B cell (primary cell): ENCODE measurements at regions not wholly inside any gene's neighbourhood (a gene's known extent, or its start where the extent isn't known, plus 50 kb on each side); places are given as distances from the start of the nearest gene placed in this dataset.

ENCODE experiments used
- ATAC-seq: fragments of 200-7000 bp; cut with Tn5 transposase; one replicate; pipeline ENCODE4 v1.10.0; 2021; ENCODE audit warnings: low read depth, mild to moderate bottlenecking, moderate number of reproducible peaks, moderate library complexity
- CTCF ChIA-PET: fragments of 350-600 bp; sonication (Branson Sonifier 250); formaldehyde crosslinking; loops from one replicate; lab custom pipeline; 2021; ENCODE audit warnings: antibody characterized with exemption, inconsistent platforms; lab: Charles Lee
- POLR2A ChIA-PET: fragments of 350-600 bp; sonication (Branson Sonifier 250); formaldehyde crosslinking; loops from one replicate; lab custom pipeline; 2021; ENCODE audit warnings: antibody characterized with exemption; lab: Charles Lee
- DNase-seq: peaks from one replicate; pipeline ENCODE4 v3.0.0; 2013
- H2AFZ ChIP-seq: 2 replicates; pipeline ENCODE4 v1.6.1; 2012; ENCODE audit warnings: mild to moderate bottlenecking, low read depth, low read length; ENCODE audit not compliant: insufficient read depth, poor library complexity, severe bottlenecking
- H3K27ac ChIP-seq, 2 donors: 1 replicate in 1 of 2; 2 replicates in 1 of 2; pipeline ENCODE4 v1.5.1; 2012 to 2013; ENCODE audit warnings: low read length in 2 of 2, mild to moderate bottlenecking in 2 of 2, moderate library complexity in 1 of 2
- H3K27me3 ChIP-seq, 4 experiments: fragments of 200-600 bp in 1 of 4; sonication (generic) in 1 of 4; replicated peaks in 1 of 4; 1 replicate in 2 of 4; 2 replicates in 2 of 4; pipeline versions ENCODE4 v1.6.1 to v1.7.0; 2013 to 2016; ENCODE audit warnings: low read length in 3 of 4, mild to moderate bottlenecking in 2 of 4, mixed read lengths in 1 of 4, moderate library complexity in 1 of 4; ENCODE audit not compliant: insufficient read depth in 4 of 4, control insufficient read depth in 3 of 4; ENCODE audit errors: control extremely low read depth in 1 of 4
- H3K36me3 ChIP-seq, 2 experiments: replicated peaks in 1 of 2; 1 replicate in 1 of 2; 2 replicates in 1 of 2; pipeline versions ENCODE4 v1.6.1 to v1.7.1; 2013; ENCODE audit warnings: low read length in 1 of 2; ENCODE audit not compliant: insufficient read depth in 2 of 2, control insufficient read depth in 1 of 2; ENCODE audit errors: control extremely low read depth in 1 of 2, extremely low read depth in 1 of 2
- H3K4me1 ChIP-seq, 2 donors: fragments of 200-600 bp in 1 of 2; sonication (generic) in 1 of 2; 1 replicate in 1 of 2; 2 replicates in 1 of 2; pipeline versions ENCODE4 v1.5.1 to v1.6.1; 2013 to 2017; ENCODE audit warnings: low read length in 2 of 2; ENCODE audit not compliant: control insufficient read depth in 2 of 2, insufficient read depth in 2 of 2
- H3K4me2 ChIP-seq: replicated peaks from 2 replicates; pipeline ENCODE3; 2012; ENCODE audit warnings: mild to moderate bottlenecking, low read depth, low read length; ENCODE audit not compliant: poor library complexity, severe bottlenecking
- H3K4me3 ChIP-seq, 5 experiments: fragments of 200-600 bp in 1 of 5; sonication (generic) in 1 of 5; 1 replicate in 3 of 5; 2 replicates in 2 of 5; pipeline versions ENCODE4 v1.5.1 to v1.7.0; 2011 to 2016; ENCODE audit warnings: low read length in 4 of 5, mild to moderate bottlenecking in 4 of 5, low read depth in 2 of 5, control low read depth in 1 of 5, moderate library complexity in 1 of 5; ENCODE audit not compliant: insufficient read depth in 1 of 5; ENCODE audit errors: control extremely low read depth in 1 of 5, extremely low read depth in 1 of 5
- H3K79me2 ChIP-seq: fragments of 200-600 bp; sonication (generic); one replicate; pipeline ENCODE4 v1.6.0; 2016; ENCODE audit warnings: low read length; ENCODE audit not compliant: control insufficient read depth, insufficient read depth
- H3K9ac ChIP-seq: fragments of 200-600 bp; sonication (generic); 2 replicates; pipeline ENCODE4 v1.6.1; 2017; ENCODE audit warnings: mild to moderate bottlenecking, low read length, moderate library complexity
- H3K9me3 ChIP-seq, 3 donors: one replicate each; pipeline versions ENCODE4 v1.6.1 to v1.7.1; 2013; ENCODE audit warnings: low read length in 2 of 3; ENCODE audit not compliant: control insufficient read depth in 2 of 3, insufficient read depth in 1 of 3; ENCODE audit errors: control extremely low read depth in 1 of 3
- H4K20me1 ChIP-seq: 2 replicates; pipeline ENCODE4 v1.6.0; 2012; ENCODE audit warnings: mild to moderate bottlenecking, low read length; ENCODE audit not compliant: insufficient read depth, control insufficient read depth, poor library complexity, severe bottlenecking
- H3K27ac Mint-ChIP-seq: one replicate; pipeline ENCODE4 v1.8.0; 2021; ENCODE audit warnings: mixed read lengths
- H3K27me3 Mint-ChIP-seq: one replicate; pipeline ENCODE4 v1.8.0; 2021; ENCODE audit warnings: mixed read lengths
- H3K4me1 Mint-ChIP-seq: one replicate; pipeline ENCODE4 v1.8.0; 2021; ENCODE audit warnings: mixed read lengths
- H3K4me3 Mint-ChIP-seq: one replicate; pipeline ENCODE4 v1.8.0; 2021; ENCODE audit warnings: mixed read lengths
- H3K9me3 Mint-ChIP-seq: one replicate; pipeline ENCODE4 v1.8.0; 2022; ENCODE audit warnings: mixed read lengths; ENCODE audit not compliant: insufficient read depth
- EZH2 ChIP-seq: IDR thresholded peaks from 2 replicates; pipeline ENCODE4 v1.6.1; 2012; ENCODE audit warnings: borderline replicate concordance, low read depth, mild to moderate bottlenecking, moderate library complexity, low read length; ENCODE audit not compliant: insufficient read depth, poor library complexity, severe bottlenecking
- WGBS: methylation state at CpG from one replicate; pipeline ENCODE4 v1.1.5; 2013; ENCODE audit warnings: missing lambda C conversion rate; ENCODE audit not compliant: insufficient coverage; 5-methylcytosine and 5-hydroxymethylcytosine counted together
- intact Hi-C: fragments of 100-400 bp; cut with micrococcal nuclease; formaldehyde crosslinking; loops from one replicate; pipeline ENCODE4 v1.10.0; 2022
- TF ChIP-seq, protein P1 (sequence below): fragments of 200-600 bp; IDR thresholded peaks from one replicate; pipeline ENCODE4 v1.8.0; 2022; ENCODE audit warnings: antibody characterized with exemption, mild to moderate bottlenecking

DNA sequence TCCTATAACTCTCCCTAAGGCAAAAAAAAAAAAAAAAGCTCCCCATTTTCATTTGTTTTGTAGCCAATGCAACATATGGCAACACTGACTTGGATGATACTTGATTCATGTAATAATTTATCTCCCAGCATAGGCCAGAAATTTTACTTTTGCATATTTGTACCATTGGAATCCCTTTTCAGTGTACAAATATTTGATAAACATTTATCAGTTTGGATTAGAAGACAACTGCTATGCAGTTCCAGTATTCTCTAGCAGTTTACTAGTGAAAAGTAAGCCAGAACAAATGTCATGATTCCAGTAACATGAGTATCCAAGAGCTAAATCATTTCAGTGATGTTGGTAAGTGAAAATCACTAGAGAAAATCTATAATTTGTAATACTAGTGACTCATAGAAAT is 392.3 kb downstream of the CCER1 start:
- Mint-ChIP-seq H3K4me3 (no peak overlapping the region), H3K27me3 (no peaks in the 10 kb centered on the region), H3K4me1 (no peaks in the 10 kb centered on the region), H3K9me3 (peaks cover 11% of the 10 kb centered on the region), H3K27ac (no peak overlapping the region)
- DNase-seq (no peak), ATAC-seq (no peak)
- no peaks in the 10 kb centered on the region for H3K27me3 ChIP-seq
- H3K4me3 ChIP-seq = no peak overlapping the region
- no peak for TF ChIP-seq EZH2
- TF ChIP-seq, protein P1, sequence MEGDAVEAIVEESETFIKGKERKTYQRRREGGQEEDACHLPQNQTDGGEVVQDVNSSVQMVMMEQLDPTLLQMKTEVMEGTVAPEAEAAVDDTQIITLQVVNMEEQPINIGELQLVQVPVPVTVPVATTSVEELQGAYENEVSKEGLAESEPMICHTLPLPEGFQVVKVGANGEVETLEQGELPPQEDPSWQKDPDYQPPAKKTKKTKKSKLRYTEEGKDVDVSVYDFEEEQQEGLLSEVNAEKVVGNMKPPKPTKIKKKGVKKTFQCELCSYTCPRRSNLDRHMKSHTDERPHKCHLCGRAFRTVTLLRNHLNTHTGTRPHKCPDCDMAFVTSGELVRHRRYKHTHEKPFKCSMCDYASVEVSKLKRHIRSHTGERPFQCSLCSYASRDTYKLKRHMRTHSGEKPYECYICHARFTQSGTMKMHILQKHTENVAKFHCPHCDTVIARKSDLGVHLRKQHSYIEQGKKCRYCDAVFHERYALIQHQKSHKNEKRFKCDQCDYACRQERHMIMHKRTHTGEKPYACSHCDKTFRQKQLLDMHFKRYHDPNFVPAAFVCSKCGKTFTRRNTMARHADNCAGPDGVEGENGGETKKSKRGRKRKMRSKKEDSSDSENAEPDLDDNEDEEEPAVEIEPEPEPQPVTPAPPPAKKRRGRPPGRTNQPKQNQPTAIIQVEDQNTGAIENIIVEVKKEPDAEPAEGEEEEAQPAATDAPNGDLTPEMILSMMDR = no peak
- no peaks in the 10 kb centered on the region for H3K79me2 ChIP-seq
- H3K4me1 ChIP-seq = no peaks in the 10 kb centered on the region
- no peak overlapping the region for H3K27ac ChIP-seq
- peaks cover 0 to 8% (median 2%) of the 10 kb centered on the region in 3 donors for H3K9me3 ChIP-seq
- POLR2A ChIA-PET = no interaction called here
- intact Hi-C loops = no loop called here
- no peak overlapping the region for H3K4me2 ChIP-seq
- H3K36me3 ChIP-seq = no peaks in the 10 kb centered on the region
- no peaks in the 10 kb centered on the region for H4K20me1 ChIP-seq
- no peak overlapping the region for H2AFZ ChIP-seq
- CTCF ChIA-PET = interaction anchor here (0.8 kb wide), 1 partner anchor 20 kb away, joined by 3 read pairs; no protein-coding TSS in a partner anchor
- no peak overlapping the region for H3K9ac ChIP-seq

DNA sequence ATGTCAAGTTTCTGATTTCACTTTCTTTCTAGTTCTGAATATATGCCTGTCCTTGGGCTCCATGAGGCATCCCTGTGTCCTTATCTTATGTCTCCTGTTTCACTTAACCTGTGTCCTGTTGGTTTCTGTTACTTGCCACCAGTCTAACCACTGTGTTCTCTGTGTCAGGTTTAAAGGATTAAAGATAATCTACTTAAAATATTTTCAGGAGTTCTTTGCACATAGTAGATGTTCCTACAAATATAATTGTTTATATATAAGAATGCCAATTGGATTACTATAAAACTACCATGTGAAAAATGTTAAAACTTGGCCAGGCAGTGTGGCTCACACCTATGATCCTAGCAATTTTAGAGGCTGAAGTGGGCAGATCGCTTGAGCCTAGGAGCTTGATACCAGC is 406.4 kb downstream of the CCER1 start:
- H3K9me3 Mint-ChIP-seq = no peaks in the 10 kb centered on the region
- ATAC-seq (no peak), DNase-seq (no peak)
- Histone ChIP-seq H2AFZ (no peak overlapping the region), H3K4me1 (no peaks in the 10 kb centered on the region), H4K20me1 (no peaks in the 10 kb centered on the region), H3K27me3 (no peaks in the 10 kb centered on the region), H3K27ac (no peak overlapping the region), H3K9me3 (no peaks in the 10 kb centered on the region), H3K79me2 (no peaks in the 10 kb centered on the region), H3K4me2 (no peak overlapping the region), H3K4me3 (no peak overlapping the region), H3K9ac (no peak overlapping the region), H3K36me3 (no peaks in the 10 kb centered on the region)
- POLR2A ChIA-PET = no interaction called here
- no peaks in the 10 kb centered on the region for H3K27me3 Mint-ChIP-seq
- no peaks in the 10 kb centered on the region for H3K4me1 Mint-ChIP-seq
- 100% methylated on average over 1 of the region's 1 CpG for WGBS
- CTCF ChIA-PET = no interaction called here
- intact Hi-C loops = no loop called here
- no peak overlapping the region for H3K4me3 Mint-ChIP-seq
- no peak for TF ChIP-seq EZH2
- TF ChIP-seq, protein P1 = no peak
- no peak overlapping the region for H3K27ac Mint-ChIP-seq
